ENCODE measurements at regions not wholly inside any gene's neighbourhood (a gene's known extent, or its start where the extent isn't known, plus 50 kb on each side); places are given as distances from the start of the nearest gene placed in this dataset.
"Not testable (repeated sequence)": the region's sequence is repeated elsewhere in the genome, so short reads cannot be mapped to it uniquely, and the experiment has no call there.

DNA sequence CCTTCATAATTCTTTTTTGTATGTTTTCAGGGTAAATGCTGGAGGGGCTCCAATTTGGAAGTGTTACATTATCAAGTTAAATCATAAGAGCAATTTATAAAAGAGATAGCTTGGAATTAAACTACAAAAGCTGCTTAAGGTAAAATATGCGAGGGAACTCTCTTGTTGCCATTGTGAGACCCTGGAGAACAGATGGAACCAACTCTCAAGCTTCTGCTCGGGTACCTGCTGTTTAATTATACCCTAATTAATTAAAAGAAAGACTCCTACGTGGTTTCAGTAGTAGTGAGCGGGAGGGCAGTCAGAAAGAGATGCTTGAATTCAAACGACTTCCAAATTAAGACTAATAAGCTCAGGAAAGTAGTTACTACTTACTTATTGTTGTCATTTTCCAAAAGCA lies 313.1 kb upstream of the TACR3 start:
- H3K9me3 ChIP-seq (ENCODE audit: insufficient read depth, low read length) = no peaks in the 10 kb centered on the region
- no peaks in the 10 kb centered on the region for H3K27me3 ChIP-seq (ENCODE audit: insufficient read depth, insufficient read length)
- no peak overlapping the region for H3K4me3 ChIP-seq (ENCODE audit: insufficient read length, low read depth)
- no peaks in the 10 kb centered on the region for H3K4me1 ChIP-seq (ENCODE audit: insufficient read depth, insufficient read length)
- no peak for TF ChIP-seq YY1 (IDR thresholded peaks at IDR 0.05; ENCODE audit: insufficient read depth, insufficient read length)
- TF ChIP-seq ZNF274 (IDR thresholded peaks at IDR 0.05; ENCODE audit: low read depth, low read length) = no peak
- TF ChIP-seq SUZ12 (IDR thresholded peaks at IDR 0.05; ENCODE audit: extremely low read depth, insufficient read depth, insufficient read length) = no peak
- no peak for DNase-seq (ENCODE audit: low read depth, low spot score)
- no peak overlapping the region for H3K9ac ChIP-seq (ENCODE audit: insufficient read length, low read depth)
- H3K36me3 ChIP-seq (ENCODE audit: insufficient read depth, insufficient read length, low read length) = no peaks in the 10 kb centered on the region

DNA sequence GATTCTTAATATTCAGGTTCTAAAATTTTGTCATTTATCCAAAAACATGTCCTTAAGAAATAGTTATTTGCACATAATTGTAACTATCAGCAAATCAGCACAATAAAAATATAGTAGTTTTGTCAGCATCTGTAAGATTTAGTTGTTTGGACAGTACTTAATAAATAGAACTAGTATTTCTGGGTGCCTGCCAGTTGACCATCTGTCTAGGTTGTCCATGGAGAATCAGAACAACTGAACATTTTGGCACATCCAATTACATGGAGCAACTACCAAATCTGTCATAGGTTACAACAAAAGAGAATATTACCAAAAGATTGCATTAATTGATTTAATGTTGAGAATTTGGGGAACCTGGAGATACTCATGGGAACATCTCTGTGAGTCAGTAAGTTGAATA lies 305.5 kb upstream of the TACR3 start:
- Histone ChIP-seq H3K9me3 (ENCODE audit: insufficient read depth, low read length) (no peaks in the 10 kb centered on the region), H3K9ac (ENCODE audit: insufficient read length, low read depth) (no peak overlapping the region), H3K4me3 (ENCODE audit: insufficient read length, low read depth) (no peak overlapping the region), H3K36me3 (ENCODE audit: insufficient read depth, insufficient read length, low read length) (no peaks in the 10 kb centered on the region), H3K27me3 (ENCODE audit: insufficient read depth, insufficient read length) (no peaks in the 10 kb centered on the region), H3K4me1 (ENCODE audit: insufficient read depth, insufficient read length) (no peaks in the 10 kb centered on the region)
- TF ChIP-seq ZNF274 (IDR thresholded peaks at IDR 0.05; ENCODE audit: low read depth, low read length) (no peak), YY1 (IDR thresholded peaks at IDR 0.05; ENCODE audit: insufficient read depth, insufficient read length) (no peak), SUZ12 (IDR thresholded peaks at IDR 0.05; ENCODE audit: extremely low read depth, insufficient read depth, insufficient read length) (no peak)
- no peak for DNase-seq (ENCODE audit: low read depth, low spot score)

DNA sequence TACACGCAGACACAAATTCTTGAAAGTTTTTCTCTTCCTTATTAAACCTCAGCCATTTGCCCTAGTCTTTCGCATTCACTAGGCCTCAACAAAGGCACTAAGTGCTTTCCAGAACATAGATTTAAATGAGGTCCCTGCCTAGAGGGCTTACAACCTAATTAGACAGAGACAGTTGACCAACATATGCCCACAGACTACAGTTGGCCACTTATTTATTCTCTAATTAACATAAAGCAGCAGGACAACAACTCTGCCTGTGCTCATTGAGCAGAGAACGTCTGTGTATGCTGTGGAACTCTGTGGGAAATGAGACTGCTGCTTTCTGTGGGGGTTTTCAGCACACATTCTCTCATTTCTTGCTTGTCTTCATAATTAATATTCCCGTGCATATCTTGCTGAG lies 303.0 kb upstream of the TACR3 start:
- H3K4me1 ChIP-seq (ENCODE audit: insufficient read depth, insufficient read length) = no peaks in the 10 kb centered on the region
- H3K27me3 ChIP-seq (ENCODE audit: insufficient read depth, insufficient read length) = no peaks in the 10 kb centered on the region
- DNase-seq (ENCODE audit: low read depth, low spot score) = no peak
- no peaks in the 10 kb centered on the region for H3K36me3 ChIP-seq (ENCODE audit: insufficient read depth, insufficient read length, low read length)
- TF ChIP-seq ZNF274 (IDR thresholded peaks at IDR 0.05; ENCODE audit: low read depth, low read length) = no peak
- TF ChIP-seq YY1 (IDR thresholded peaks at IDR 0.05; ENCODE audit: insufficient read depth, insufficient read length) = no peak
- no peak for TF ChIP-seq SUZ12 (IDR thresholded peaks at IDR 0.05; ENCODE audit: extremely low read depth, insufficient read depth, insufficient read length)
- no peaks in the 10 kb centered on the region for H3K9me3 ChIP-seq (ENCODE audit: insufficient read depth, low read length)
- no peak overlapping the region for H3K4me3 ChIP-seq (ENCODE audit: insufficient read length, low read depth)
- H3K9ac ChIP-seq (ENCODE audit: insufficient read length, low read depth) = no peak overlapping the region

DNA sequence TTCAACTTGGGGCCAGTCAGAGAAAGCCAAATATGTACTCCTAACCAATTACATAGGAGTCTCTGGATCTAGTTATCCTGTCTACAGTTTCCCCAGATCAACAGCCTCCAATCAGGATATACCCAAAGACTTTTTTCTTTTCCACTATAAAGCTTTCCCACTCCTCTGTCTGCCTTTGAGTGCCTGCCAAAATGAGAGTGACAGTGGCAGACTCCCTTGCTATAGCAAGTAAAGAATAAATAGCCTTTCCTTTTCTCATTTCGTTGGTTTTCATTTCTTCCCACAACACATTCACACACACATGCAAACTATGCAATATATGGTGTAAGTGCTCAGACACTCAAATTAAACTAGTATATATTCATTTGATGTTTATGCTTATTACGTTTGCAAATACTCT lies 302.4 kb upstream of the TACR3 start:
- Histone ChIP-seq H3K4me3 (ENCODE audit: insufficient read length, low read depth) (no peak overlapping the region), H3K36me3 (ENCODE audit: insufficient read depth, insufficient read length, low read length) (no peaks in the 10 kb centered on the region), H3K9ac (ENCODE audit: insufficient read length, low read depth) (no peak overlapping the region), H3K4me1 (ENCODE audit: insufficient read depth, insufficient read length) (no peaks in the 10 kb centered on the region), H3K27me3 (ENCODE audit: insufficient read depth, insufficient read length) (no peaks in the 10 kb centered on the region), H3K9me3 (ENCODE audit: insufficient read depth, low read length) (no peaks in the 10 kb centered on the region)
- TF ChIP-seq SUZ12 (IDR thresholded peaks at IDR 0.05; ENCODE audit: extremely low read depth, insufficient read depth, insufficient read length) = no peak
- TF ChIP-seq YY1 (IDR thresholded peaks at IDR 0.05; ENCODE audit: insufficient read depth, insufficient read length) = no peak
- TF ChIP-seq ZNF274 (IDR thresholded peaks at IDR 0.05; ENCODE audit: low read depth, low read length) = no peak
- no peak for DNase-seq (ENCODE audit: low read depth, low spot score)

DNA sequence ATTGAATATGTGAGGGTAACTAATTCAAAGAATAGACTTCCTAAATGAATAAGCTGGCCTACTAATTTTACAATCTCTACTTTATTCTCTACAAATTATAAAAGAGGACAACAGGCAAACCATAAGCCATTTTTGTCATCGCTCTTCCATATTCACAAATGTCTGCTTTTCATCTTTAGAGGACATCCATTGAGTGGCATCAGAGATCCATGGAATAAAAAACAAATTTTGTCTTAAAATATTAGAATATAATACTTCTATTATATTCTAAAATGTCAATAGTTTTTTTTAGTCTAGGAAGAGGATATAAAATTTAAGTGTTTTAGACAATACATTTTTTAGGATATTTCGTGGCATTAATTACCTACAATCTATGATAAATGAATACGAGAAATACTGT lies 300.9 kb upstream of the TACR3 start:
- no peak for DNase-seq (ENCODE audit: low read depth, low spot score)
- Histone ChIP-seq H3K36me3 (ENCODE audit: insufficient read depth, insufficient read length, low read length) (no peaks in the 10 kb centered on the region), H3K4me1 (ENCODE audit: insufficient read depth, insufficient read length) (no peaks in the 10 kb centered on the region), H3K9ac (ENCODE audit: insufficient read length, low read depth) (no peak overlapping the region), H3K9me3 (ENCODE audit: insufficient read depth, low read length) (no peaks in the 10 kb centered on the region), H3K4me3 (ENCODE audit: insufficient read length, low read depth) (no peak overlapping the region), H3K27me3 (ENCODE audit: insufficient read depth, insufficient read length) (no peaks in the 10 kb centered on the region)
- TF ChIP-seq ZNF274 (IDR thresholded peaks at IDR 0.05; ENCODE audit: low read depth, low read length) (no peak), SUZ12 (IDR thresholded peaks at IDR 0.05; ENCODE audit: extremely low read depth, insufficient read depth, insufficient read length) (no peak), YY1 (IDR thresholded peaks at IDR 0.05; ENCODE audit: insufficient read depth, insufficient read length) (no peak)

DNA sequence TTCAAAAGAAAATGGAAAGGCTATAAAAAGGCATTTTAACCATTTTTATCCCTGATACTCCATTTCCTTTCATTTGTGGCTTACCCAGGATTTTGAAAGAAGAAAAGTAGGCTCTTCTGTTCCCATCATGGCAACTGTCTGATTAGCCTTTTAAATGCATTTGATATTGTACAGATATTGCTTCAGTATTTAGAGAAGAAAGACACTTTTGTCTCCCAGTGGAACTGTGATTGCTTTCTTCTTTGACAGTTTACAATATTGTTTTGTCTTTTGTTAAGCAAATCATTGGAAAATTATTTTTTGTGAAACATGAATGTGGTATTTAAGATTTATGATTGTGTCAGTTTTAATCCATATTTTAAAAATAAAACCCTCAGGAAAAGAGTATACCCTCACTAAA lies 297.4 kb upstream of the TACR3 start:
- Histone ChIP-seq H3K4me1 (ENCODE audit: insufficient read depth, insufficient read length) (no peaks in the 10 kb centered on the region), H3K36me3 (ENCODE audit: insufficient read depth, insufficient read length, low read length) (no peaks in the 10 kb centered on the region), H3K27me3 (ENCODE audit: insufficient read depth, insufficient read length) (no peaks in the 10 kb centered on the region), H3K9ac (ENCODE audit: insufficient read length, low read depth) (no peak overlapping the region), H3K4me3 (ENCODE audit: insufficient read length, low read depth) (no peak overlapping the region), H3K9me3 (ENCODE audit: insufficient read depth, low read length) (no peaks in the 10 kb centered on the region)
- TF ChIP-seq ZNF274 (IDR thresholded peaks at IDR 0.05; ENCODE audit: low read depth, low read length) (no peak), SUZ12 (IDR thresholded peaks at IDR 0.05; ENCODE audit: extremely low read depth, insufficient read depth, insufficient read length) (no peak), YY1 (IDR thresholded peaks at IDR 0.05; ENCODE audit: insufficient read depth, insufficient read length) (no peak)
- DNase-seq (ENCODE audit: low read depth, low spot score) = no peak

DNA sequence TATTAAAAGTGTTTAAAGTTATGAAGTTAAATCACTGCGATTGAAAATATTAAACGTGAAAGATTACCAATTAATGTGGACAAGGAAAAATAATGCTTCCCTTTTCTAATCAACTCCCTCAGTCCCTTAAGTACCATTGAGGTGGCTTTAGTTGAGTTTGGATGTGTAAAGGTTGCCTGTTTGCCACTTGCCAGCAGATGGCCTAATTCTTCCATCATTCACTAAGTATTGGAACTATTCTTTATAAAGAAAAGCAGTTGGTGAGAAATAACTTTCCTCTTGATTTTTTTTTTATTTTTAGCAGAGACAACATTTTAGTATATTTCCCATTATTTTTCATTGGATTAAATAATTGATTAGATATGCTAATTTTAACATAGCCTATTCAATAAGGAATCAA lies 295.9 kb upstream of the TACR3 start:
- no peak for TF ChIP-seq SUZ12 (IDR thresholded peaks at IDR 0.05; ENCODE audit: extremely low read depth, insufficient read depth, insufficient read length)
- no peak for TF ChIP-seq ZNF274 (IDR thresholded peaks at IDR 0.05; ENCODE audit: low read depth, low read length)
- no peak for TF ChIP-seq YY1 (IDR thresholded peaks at IDR 0.05; ENCODE audit: insufficient read depth, insufficient read length)
- no peaks in the 10 kb centered on the region for H3K27me3 ChIP-seq (ENCODE audit: insufficient read depth, insufficient read length)
- no peaks in the 10 kb centered on the region for H3K9me3 ChIP-seq (ENCODE audit: insufficient read depth, low read length)
- no peak overlapping the region for H3K9ac ChIP-seq (ENCODE audit: insufficient read length, low read depth)
- no peaks in the 10 kb centered on the region for H3K36me3 ChIP-seq (ENCODE audit: insufficient read depth, insufficient read length, low read length)
- no peak for DNase-seq (ENCODE audit: low read depth, low spot score)
- H3K4me3 ChIP-seq (ENCODE audit: insufficient read length, low read depth) = no peak overlapping the region
- no peaks in the 10 kb centered on the region for H3K4me1 ChIP-seq (ENCODE audit: insufficient read depth, insufficient read length)

DNA sequence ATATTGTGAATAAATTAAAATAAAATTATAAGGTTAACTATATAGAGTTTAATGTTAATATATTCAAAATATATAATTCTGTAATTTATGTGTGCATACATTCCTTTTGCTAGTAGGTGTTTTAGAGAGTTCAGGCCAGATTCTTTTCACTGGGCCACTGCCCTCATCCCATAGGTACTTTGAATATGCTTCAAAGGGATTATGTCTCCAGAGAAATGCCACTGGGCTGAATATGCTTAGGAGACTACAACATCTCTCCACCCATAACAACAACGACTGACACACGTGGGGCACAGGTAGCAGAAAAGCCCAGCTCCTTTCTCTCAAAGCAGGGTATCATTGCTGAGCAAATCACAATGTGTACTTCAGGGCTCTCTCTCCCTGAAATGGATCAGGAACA lies 290.9 kb upstream of the TACR3 start:
- Histone ChIP-seq H3K9me3 (ENCODE audit: insufficient read depth, low read length) (no peaks in the 10 kb centered on the region), H3K36me3 (ENCODE audit: insufficient read depth, insufficient read length, low read length) (no peaks in the 10 kb centered on the region), H3K4me1 (ENCODE audit: insufficient read depth, insufficient read length) (no peaks in the 10 kb centered on the region), H3K27me3 (ENCODE audit: insufficient read depth, insufficient read length) (no peaks in the 10 kb centered on the region), H3K9ac (ENCODE audit: insufficient read length, low read depth) (no peak overlapping the region), H3K4me3 (ENCODE audit: insufficient read length, low read depth) (no peak overlapping the region)
- TF ChIP-seq ZNF274 (IDR thresholded peaks at IDR 0.05; ENCODE audit: low read depth, low read length) (no peak), YY1 (IDR thresholded peaks at IDR 0.05; ENCODE audit: insufficient read depth, insufficient read length) (no peak), SUZ12 (IDR thresholded peaks at IDR 0.05; ENCODE audit: extremely low read depth, insufficient read depth, insufficient read length) (no peak)
- no peak for DNase-seq (ENCODE audit: low read depth, low spot score)

DNA sequence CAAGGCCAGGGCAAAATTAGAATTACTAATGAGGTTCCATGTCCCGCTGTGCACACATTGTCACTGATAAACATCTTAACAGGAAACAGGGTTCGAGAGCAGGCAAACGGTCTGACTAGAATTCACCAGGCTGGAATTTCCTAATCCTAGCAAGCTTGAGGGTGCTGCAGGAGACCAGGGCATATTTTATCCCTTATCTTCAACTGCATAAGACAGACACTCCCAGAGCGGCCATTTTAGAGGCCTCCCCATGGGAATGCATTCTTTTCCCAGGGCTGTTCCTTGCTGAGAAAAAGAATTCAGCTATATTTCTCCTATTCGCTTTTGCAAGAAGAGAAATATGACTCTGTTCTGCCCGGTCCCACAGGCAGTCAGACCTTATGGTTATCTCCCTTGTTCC lies 282.5 kb upstream of the TACR3 start:
- not testable (repeated sequence) for H3K9me3 ChIP-seq (ENCODE audit: insufficient read depth, low read length); H3K4me3 ChIP-seq (ENCODE audit: insufficient read length, low read depth); H3K4me1 ChIP-seq (ENCODE audit: insufficient read depth, insufficient read length); H3K36me3 ChIP-seq (ENCODE audit: insufficient read depth, insufficient read length, low read length); H3K27me3 ChIP-seq (ENCODE audit: insufficient read depth, insufficient read length); H3K9ac ChIP-seq (ENCODE audit: insufficient read length, low read depth); DNase-seq (ENCODE audit: low read depth, low spot score)

Measured in NT2/D1 (cell line).